BE2C (cell line): ENCODE measurements at regions not wholly inside any gene's neighbourhood (a gene's known extent, or its start where the extent isn't known, plus 50 kb on each side); places are given as distances from the start of the nearest gene placed in this dataset.

ENCODE experiments used
- DNase-seq: peaks from one replicate; pipeline ENCODE4 v3.0.0-alpha.2; 2020
- H3K27me3 ChIP-seq: fragments of 250-450 bp; sonication (Bioruptor Pico); 2 replicates; pipeline ENCODE4 v1.5.1; 2020; ENCODE audit warnings: mild to moderate bottlenecking
- H3K36me3 ChIP-seq: fragments of 250-450 bp; sonication (Bioruptor Pico); 2 replicates; pipeline ENCODE4 v1.5.1; 2020; ENCODE audit warnings: mild to moderate bottlenecking
- H3K4me1 ChIP-seq: fragments of 250-450 bp; sonication (Bioruptor Pico); 2 replicates; pipeline ENCODE4 v1.5.1; 2020
- H3K4me3 ChIP-seq: 2 replicates; pipeline ENCODE4 v1.5.1; 2011; ENCODE audit warnings: low read depth, low read length
- H3K9me3 ChIP-seq: fragments of 250-450 bp; sonication (Bioruptor Pico); 2 replicates; pipeline ENCODE4 v1.5.1; 2020
- CTCF ChIP-seq: IDR thresholded peaks from 2 replicates; pipeline ENCODE4 v1.5.1; 2012; ENCODE audit warnings: mild to moderate bottlenecking, low read depth, low read length

DNA sequence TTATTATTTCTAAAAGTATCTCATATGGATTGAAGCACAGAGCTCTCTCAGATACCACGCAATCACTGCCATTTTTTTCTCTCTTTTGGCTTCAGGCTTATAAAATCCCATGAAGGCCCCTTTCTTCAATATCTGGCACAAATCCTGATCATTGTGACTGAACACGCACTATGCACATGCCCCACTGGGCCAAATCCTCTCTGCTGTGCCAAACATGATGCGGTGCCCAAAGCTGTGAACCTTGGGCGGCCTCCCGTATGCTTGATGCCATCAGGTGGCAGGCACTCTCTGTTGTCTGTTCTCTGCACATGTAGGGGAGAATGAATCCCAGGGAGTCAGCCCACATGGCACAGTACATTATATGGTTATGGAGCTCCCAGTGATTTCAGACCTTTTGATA, 375.0 kb upstream of the RGMB start:
- Histone ChIP-seq H3K4me1 (no peaks in the 10 kb centered on the region), H3K36me3 (no peaks in the 10 kb centered on the region), H3K9me3 (no peaks in the 10 kb centered on the region), H3K27me3 (no peaks in the 10 kb centered on the region), H3K4me3 (no peak overlapping the region)
- TF ChIP-seq CTCF = no peak
- no peak for DNase-seq

GRCh38 chr5:98401656-98402055, 371.8 kb upstream of the RGMB start:
- Histone ChIP-seq H3K36me3 (no peaks in the 10 kb centered on the region), H3K27me3 (no peaks in the 10 kb centered on the region), H3K9me3 (no peaks in the 10 kb centered on the region), H3K4me3 (no peak overlapping the region), H3K4me1 (no peaks in the 10 kb centered on the region)
- no peak for DNase-seq
- no peak for TF ChIP-seq CTCF

- DNase-seq = no peak
- no peak overlapping the region for H3K4me3 ChIP-seq
- no peak for TF ChIP-seq CTCF
- H3K9me3 ChIP-seq = no peaks in the 10 kb centered on the region
- no peaks in the 10 kb centered on the region for H3K36me3 ChIP-seq
- no peaks in the 10 kb centered on the region for H3K27me3 ChIP-seq
- H3K4me1 ChIP-seq = no peaks in the 10 kb centered on the region
Measured at GRCh38 chr5:98402130-98402529, 371.3 kb upstream of the RGMB start.

DNA sequence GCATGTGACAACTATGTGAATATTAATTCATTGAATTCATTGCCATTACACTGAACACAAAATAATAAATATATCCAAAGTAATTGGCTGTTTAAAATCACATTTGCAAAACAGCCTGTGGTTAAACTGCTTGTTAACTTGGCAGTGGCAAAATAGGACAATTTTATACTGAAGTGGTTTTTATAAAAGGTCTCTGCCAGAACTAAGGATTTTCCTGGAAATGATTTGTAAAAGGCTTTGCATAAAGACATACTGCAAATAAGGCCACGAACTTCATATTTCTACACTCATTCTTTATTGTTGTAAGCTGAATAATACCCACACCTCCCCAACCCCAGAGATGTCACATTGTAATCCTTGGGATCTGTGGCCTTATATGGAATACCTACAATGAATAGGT, 370.3 kb upstream of the RGMB start:
- DNase-seq = no peak
- no peaks in the 10 kb centered on the region for H3K27me3 ChIP-seq

GRCh38 chr5:98414938-98415337, 358.5 kb upstream of the RGMB start:
- H3K36me3 ChIP-seq = no peaks in the 10 kb centered on the region
- DNase-seq = no peak
- H3K4me3 ChIP-seq = no peak overlapping the region
- H3K9me3 ChIP-seq = no peaks in the 10 kb centered on the region
- H3K4me1 ChIP-seq = no peaks in the 10 kb centered on the region
- H3K27me3 ChIP-seq = no peaks in the 10 kb centered on the region
- TF ChIP-seq CTCF = no peak

More for the DNA sequence above, 370.3 kb upstream of the RGMB start:
- Histone ChIP-seq H3K9me3 (no peaks in the 10 kb centered on the region), H3K4me1 (no peaks in the 10 kb centered on the region), H3K4me3 (no peak overlapping the region), H3K36me3 (no peaks in the 10 kb centered on the region)
- TF ChIP-seq CTCF = no peak

GRCh38 chr5:98415663-98416062, 357.8 kb upstream of the RGMB start:
- no peak for DNase-seq
- no peaks in the 10 kb centered on the region for H3K27me3 ChIP-seq
- no peaks in the 10 kb centered on the region for H3K9me3 ChIP-seq
- no peaks in the 10 kb centered on the region for H3K4me1 ChIP-seq
- H3K4me3 ChIP-seq = no peak overlapping the region
- no peaks in the 10 kb centered on the region for H3K36me3 ChIP-seq
- no peak for TF ChIP-seq CTCF
